ENCODE measurements at regions not wholly inside any gene's neighbourhood (a gene's known extent, or its start where the extent isn't known, plus 50 kb on each side); places are given as distances from the start of the nearest gene placed in this dataset.
A peak's percentile ranks its signal among the peaks of the same experiment; 100 is the strongest.
"Not testable (repeated sequence)": the region's sequence is repeated elsewhere in the genome, so short reads cannot be mapped to it uniquely, and the experiment has no call there.

- no peak for DNase-seq (ENCODE audit: low spot score)
Observed at GRCh38 chr21:39082656-39083376, 100.4 kb downstream of the PSMG1 start.

DNA sequence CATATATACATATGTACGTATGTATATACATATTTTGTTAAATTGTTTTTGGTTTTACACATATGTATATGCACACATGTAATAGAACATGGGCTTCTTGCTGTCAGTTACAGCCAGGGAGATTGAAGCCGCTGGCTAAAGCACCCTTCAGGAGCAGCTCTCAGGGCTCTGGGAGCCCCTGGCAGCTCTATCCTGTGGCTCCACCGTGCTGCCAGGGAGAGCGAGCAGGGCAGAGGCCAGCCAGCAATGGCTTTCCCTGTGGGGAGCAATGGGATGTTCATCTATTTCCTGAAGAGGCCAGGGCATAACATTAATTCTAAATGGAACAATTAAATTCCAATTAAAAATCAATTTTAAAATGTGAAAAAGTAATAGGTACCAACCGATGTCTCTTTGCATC is 102.9 kb downstream of the PSMG1 start:
- no peak for DNase-seq (ENCODE audit: low spot score)

DNA sequence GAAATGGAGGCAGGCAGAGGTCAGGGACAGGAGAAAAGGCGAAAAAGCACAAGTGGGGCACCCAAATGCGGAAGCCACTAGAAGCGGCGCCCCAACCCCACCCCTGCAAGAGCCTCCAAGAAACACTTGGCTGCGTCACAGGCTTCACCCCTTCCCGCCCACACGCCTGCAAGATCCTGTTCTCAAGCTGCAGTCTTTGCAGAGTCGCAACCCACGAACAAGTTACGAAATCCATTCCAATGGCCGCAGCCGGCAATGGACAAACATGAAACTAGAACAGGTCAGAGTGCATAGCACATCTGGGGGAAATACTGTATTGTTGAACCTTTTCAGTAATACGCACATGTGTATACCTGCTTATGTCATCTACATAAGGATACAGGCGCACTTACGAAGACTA is 103.6 kb downstream of the PSMG1 start:
- peak; percentile 49 for DNase-seq (ENCODE audit: low spot score)

DNA sequence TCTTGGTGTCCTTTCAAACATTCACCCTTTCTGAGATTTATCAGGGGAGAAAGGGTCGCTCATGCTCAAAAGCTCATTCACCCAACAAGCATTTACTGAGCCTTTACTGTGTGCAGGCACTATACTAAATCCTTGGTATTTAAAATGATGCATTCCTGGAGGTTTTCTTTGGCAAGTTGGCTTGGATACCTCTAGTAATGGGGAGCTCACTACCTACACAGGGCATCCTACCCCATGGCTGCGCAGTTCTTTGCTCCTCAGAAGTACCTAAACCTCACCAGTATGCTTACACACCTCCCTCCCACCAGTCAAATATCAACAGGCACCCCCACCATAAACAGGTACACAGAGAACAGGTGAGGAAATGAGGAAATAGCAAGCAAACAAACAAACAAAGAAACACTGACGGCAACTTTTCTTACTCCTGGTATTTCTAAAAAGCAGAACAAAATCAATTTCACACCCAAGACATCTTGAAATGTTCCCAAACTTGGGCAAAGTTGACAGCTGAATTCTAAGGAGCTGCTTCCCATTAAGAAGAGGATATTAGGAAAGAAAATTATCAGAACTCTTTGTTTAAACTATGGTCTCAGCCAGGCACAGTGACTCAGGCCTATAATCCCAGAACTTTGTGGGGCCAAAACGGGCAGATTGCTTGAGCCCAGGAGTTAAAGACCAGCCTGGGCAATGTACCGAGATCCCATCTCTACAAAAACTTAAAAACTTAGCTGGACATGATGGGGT is 104.8 kb downstream of the PSMG1 start:
- no peak for DNase-seq (ENCODE audit: low spot score)

DNA sequence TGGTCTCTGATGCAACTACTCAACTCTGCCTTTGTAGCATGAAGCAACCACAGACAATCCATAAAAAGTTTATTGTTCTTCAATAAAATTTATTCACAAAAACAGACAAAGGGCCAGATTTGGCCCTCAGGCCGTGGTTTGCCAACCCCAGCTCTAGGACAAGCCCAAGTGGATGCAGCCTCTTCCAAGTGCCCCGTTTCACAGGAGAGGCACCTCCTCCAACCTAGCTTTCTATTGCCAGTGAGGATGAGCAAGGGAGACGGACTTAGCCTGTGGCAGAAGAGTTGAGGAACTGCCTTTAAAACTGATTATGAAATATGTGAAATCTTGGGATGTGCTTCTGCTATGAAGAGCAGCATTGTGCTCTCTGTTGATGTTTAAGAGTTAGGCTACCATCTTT is 105.4 kb downstream of the PSMG1 start:
- DNase-seq (ENCODE audit: low spot score), result no peak

DNA sequence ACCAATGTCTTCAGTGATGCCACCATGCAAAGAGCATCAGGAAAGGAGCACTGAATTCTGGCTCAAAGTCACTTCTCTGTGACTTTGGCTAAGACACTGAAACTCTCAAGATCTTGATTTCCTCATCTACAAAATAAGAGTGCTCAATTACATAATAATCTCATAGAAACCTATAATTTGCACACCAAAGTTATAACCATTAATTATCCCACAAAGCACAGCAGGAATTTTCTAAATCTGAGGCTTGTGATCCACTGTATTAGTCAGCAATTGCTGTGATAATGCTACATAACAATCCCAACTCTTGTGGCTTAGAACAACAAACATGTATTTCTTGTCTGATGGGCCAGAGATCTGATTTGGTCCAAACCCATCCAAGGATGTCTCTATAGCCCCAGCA is 108.7 kb downstream of the PSMG1 start:
- DNase-seq (ENCODE audit: low spot score), result no peak

- DNase-seq (ENCODE audit: low spot score), result peak; percentile 61
Observed at GRCh38 chr21:39073717-39074116, 109.5 kb downstream of the PSMG1 start.

DNA sequence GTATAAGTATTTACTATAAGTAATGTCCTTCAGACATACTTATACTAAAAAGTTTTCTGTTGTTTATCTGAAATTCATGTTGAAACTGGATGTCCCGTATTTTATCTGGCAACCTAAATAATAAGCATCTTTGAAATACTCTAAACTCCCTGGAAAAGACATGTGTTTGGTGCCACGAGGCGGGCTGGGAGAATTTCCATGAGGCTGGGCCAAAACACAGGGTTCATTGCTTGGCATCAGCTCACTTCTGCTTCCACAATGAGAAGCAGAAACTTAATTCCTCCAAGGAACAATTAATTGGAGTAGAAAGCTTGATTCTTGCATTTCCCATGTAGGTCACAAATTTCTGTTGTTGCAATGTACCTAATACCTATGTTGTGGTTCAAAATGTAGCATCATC is 110.2 kb downstream of the PSMG1 start:
- peak; percentile 63 for DNase-seq (ENCODE audit: low spot score)

- no peak for DNase-seq (ENCODE audit: low spot score)
Observed at GRCh38 chr21:39072468-39072867, 110.8 kb downstream of the PSMG1 start.

- DNase-seq (ENCODE audit: low spot score), result no peak
Observed at GRCh38 chr21:39071623-39072214, 111.5 kb downstream of the PSMG1 start.

DNA sequence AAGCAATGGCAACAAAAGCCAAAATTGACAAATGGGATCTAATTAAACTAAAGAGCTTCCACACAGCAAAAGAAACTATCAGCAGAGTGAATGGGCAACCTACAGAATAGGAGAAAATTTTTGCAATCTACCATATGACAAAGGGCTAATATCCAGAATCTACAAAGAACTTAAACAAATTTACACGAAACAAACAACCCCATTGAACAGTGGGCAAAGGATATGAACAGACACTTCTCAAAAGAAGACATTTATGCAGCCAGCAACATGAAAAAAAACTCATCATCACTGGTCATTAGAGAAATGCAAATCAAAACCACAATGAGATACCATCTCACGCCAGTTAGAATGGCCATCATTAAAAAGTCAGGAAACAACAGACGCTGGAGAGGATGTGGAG is 113.4 kb downstream of the PSMG1 start:
- DNase-seq (ENCODE audit: low spot score), result not testable (repeated sequence)

DNA sequence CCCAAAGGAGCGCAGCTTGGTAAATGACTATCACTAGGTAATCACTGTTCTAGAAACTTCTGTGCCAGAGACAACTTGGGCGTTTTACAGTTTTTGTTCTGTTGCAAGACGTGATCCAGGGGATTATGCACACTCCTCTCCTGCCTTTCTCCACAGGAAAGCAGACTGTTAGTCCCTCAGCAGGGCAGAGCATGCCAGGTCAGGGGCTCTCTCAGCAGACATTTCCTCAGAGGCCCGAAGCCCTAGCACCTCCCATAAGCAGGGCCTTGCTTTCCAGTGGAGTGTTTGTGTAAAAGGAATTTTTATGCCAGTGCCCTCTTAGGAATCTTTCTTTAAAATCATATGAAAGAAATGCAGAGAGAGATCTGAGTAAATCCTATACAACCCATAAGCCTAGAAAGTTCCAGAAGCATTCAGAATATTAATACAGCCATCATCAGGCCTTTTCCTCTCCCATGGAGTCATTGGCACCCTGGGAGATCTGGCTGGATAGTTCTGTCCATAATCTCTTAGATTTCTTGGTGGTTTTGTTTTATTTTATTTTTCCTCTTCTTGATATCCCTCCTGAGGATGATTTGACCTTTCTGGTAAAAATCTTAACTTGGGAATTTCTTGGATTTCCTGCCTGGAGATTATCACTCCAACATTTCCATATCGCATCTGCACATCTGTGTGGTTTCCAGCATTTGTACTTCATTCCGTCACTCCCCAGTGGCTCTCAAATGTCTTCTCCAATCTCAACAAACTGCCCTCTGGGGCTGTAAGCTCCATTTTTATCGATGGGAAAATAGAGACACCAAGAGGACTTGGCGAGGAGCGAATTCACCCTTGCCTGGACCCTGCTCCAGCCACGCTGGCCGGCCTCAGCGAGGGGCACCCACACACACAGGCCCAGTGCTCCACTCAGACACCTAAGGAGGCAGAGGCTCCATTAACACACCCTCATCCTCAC is 116.1 kb downstream of the PSMG1 start:
- DNase-seq (ENCODE audit: low spot score), result no peak

- no peak for DNase-seq (ENCODE audit: low spot score)
Observed at GRCh38 chr21:39065917-39066316, 117.3 kb downstream of the PSMG1 start.

DNA sequence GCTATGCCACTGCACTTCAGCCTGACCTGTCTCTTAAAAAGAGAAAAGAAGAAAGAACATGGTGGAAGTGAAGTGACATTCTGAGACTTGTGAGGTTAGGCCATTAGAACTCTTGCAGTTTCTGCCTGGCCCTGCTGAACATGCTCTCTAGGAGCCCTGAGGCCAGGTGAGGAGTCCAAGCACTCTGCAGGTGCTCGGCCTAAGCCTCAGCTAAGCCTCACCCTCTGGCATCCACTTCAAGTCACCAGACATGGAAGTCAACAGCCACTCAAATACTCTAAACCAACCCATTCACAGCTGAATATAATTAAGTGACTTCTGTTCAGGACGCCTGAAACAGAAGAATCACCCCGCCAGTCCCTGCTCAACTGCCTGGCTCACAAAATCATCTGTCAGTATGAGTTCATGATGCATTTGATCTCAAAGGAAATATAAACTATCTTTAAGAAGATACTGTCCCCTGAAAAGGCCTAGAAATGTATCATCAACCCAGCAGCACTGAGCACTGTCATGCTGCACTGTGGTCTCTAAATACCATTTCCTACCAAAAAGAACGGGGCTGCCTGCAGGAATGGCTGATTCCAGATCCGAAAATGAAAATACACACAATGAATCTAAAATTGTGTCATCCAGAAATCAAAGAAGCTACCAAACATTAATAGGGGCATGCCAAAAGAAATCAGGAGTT is 118.8 kb downstream of the PSMG1 start:
- no peak for DNase-seq (ENCODE audit: low spot score)

DNA sequence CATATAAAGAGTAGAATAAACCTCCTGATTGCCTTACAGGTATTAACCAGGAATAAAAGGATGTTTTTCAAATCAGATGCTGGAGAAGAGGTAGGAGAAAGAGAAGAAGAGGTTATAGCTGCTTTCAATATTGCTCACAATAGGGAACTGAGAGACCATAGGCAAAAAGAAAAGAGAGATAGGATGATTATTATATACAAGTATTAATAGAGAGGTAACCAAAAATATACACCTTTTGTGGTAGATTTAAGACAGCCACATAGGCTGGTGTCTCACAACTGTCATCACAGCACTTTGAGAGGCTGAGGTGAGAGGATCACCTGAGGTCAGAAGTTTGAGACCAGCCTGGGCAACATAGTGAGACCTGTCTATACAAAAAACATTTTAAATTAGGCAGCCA is 119.7 kb downstream of the PSMG1 start:
- DNase-seq (ENCODE audit: low spot score), result no peak

DNA sequence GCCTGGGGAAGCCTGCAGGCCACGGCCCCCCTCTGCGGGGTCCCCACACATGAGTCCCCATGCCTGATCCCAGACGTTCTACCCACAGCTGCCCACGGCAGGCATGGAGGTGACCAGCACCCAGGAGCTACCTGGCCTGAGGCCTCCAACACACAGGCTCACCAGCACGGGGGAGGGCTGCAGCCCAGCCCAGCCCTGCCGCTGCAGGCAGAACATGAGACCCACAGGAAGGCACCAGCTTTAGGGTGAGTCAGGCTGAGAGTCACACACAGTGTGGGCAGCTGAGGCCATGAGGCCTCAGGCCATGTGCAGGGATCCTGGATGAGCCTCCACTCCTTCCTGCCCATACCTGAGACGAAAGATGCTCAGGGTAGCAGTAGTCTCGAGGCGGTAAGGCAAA is 121.1 kb downstream of the PSMG1 start:
- no peak for DNase-seq (ENCODE audit: low spot score)

DNA sequence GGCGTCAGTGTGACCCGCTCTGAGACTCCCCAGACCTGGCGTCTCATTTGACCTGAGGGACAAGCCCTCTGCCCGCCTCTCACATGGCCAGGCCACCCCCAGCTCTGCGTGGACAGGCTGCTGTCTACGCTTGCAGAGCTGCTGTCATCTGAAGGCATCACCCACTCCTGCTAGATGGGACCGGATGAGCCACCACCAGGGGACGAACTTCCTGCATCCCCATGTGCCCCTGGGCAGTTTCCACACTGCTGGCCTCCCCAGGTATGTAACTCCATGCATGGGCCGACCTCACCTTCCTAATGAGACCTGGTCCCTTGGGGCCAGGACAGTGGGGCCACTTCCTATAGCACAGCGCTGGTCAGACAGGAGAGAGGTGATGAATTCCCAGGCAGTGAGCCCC is 121.5 kb downstream of the PSMG1 start:
- DNase-seq (ENCODE audit: low spot score), result no peak

DNA sequence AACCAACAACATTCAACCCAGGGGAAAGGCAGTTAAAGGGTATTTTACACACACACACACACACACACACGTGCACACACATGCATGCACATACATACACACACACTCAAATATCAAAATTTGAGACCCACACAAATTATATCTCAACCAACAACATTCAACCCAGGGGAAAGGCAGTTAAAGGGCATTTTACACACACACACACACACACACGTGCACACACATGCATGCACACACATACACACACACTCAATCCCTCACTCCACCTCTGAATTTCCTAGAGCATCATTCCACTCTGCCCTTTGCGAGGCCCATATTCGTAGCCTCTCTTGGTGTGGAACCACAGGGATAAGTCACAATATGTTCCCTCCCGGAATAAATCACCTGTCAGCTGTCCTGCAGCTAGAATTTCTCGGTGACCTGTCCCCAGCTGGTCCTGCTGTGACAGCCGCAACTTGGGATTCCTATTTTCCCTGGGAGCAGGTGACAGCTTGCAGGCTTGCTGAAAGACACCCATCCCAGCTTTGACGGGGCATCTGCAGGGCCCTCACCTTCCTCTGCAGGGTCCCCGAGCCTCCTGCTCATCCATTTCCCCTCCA is 122.7 kb downstream of the PSMG1 start:
- DNase-seq (ENCODE audit: low spot score), result no peak

- no peak for DNase-seq (ENCODE audit: low spot score)
Observed at GRCh38 chr21:39057121-39057520, 126.1 kb downstream of the PSMG1 start.

- DNase-seq (ENCODE audit: low spot score), result no peak
Observed at GRCh38 chr21:39056636-39057035, 126.6 kb downstream of the PSMG1 start.

- no peak for DNase-seq (ENCODE audit: low spot score)
Observed at GRCh38 chr21:39055167-39055767, 128.0 kb downstream of the PSMG1 start.

Data from globus pallidus (tissue), 1 donor.